ENCODE measurements at regions not wholly inside any gene's neighbourhood (a gene's known extent, or its start where the extent isn't known, plus 50 kb on each side); places are given as distances from the start of the nearest gene placed in this dataset.

GRCh38 chr12:127182018-127182417, 1085.0 kb upstream of the TMEM132C start:
- TF ChIP-seq POLR2A (IDR thresholded peaks at IDR 0.05; ENCODE audit: extremely low read depth, insufficient read length) (no peak), CTCF (IDR thresholded peaks at IDR 0.05; ENCODE audit: low read depth, low read length) (no peak), MYC (IDR thresholded peaks at IDR 0.05; ENCODE audit: low read depth, low read length) (no peak)
